Naive thymus-derived CD4-positive, alpha-beta T cell (primary cell): ENCODE measurements at regions not wholly inside any gene's neighbourhood (a gene's known extent, or its start where the extent isn't known, plus 50 kb on each side); places are given as distances from the start of the nearest gene placed in this dataset.
A peak's percentile ranks its signal among the peaks of the same experiment; 100 is the strongest.

Experiments used
- ATAC-seq: fragments of 150-1000 bp; cut with Tn5 transposase; 2 replicates; pipeline ENCODE4 v1.10.0; 2021; ENCODE audit warnings: mild to moderate bottlenecking, moderate library complexity
- CTCF ChIA-PET: fragments of 350-600 bp; sonication (Branson Sonifier 250); formaldehyde crosslinking; loops from one replicate; lab custom pipeline; 2021; ENCODE audit warnings: antibody characterized with exemption; lab: Charles Lee
- POLR2A ChIA-PET: fragments of 350-600 bp; sonication (Branson Sonifier 250); formaldehyde crosslinking; loops from one replicate; lab custom pipeline; 2021; ENCODE audit warnings: antibody characterized with exemption, inconsistent platforms; lab: Charles Lee
- DNase-seq, 9 donors: peaks; one replicate each; pipeline versions ENCODE4 v3.0.0 to v3.0.0-alpha.2; 2020 to 2022; ENCODE audit warnings: mixed read lengths in 1 of 9
- H3K27ac ChIP-seq: one replicate; pipeline ENCODE4 v1.7.0; 2013; ENCODE audit warnings: mild to moderate bottlenecking, low read depth, low read length, moderate library complexity
- H3K27me3 ChIP-seq, 2 donors: one replicate each; pipeline ENCODE4 v1.7.0; 2013; ENCODE audit warnings: low read length in 2 of 2, mild to moderate bottlenecking in 2 of 2, moderate library complexity in 2 of 2; ENCODE audit not compliant: control insufficient read depth in 2 of 2, insufficient read depth in 2 of 2
- H3K36me3 ChIP-seq, 3 experiments: 1 replicate in 2 of 3; 2 replicates in 1 of 3; pipeline ENCODE4 v1.7.0; 2013; ENCODE audit warnings: low read length in 3 of 3, mild to moderate bottlenecking in 3 of 3, moderate library complexity in 1 of 3; ENCODE audit not compliant: insufficient read depth in 3 of 3, control insufficient read depth in 2 of 3
- H3K4me1 ChIP-seq, 2 donors: one replicate each; pipeline ENCODE4 v1.7.0; 2013; ENCODE audit warnings: low read length in 2 of 2, mild to moderate bottlenecking in 2 of 2, moderate library complexity in 1 of 2; ENCODE audit not compliant: control insufficient read depth in 2 of 2, insufficient read depth in 2 of 2
- H3K4me3 ChIP-seq: 2 replicates; pipeline ENCODE4 v1.7.0; 2013; ENCODE audit warnings: mild to moderate bottlenecking, low read length
- H3K9me3 ChIP-seq, 3 experiments: 1 replicate in 2 of 3; 2 replicates in 1 of 3; pipeline ENCODE4 v1.7.0; 2013; ENCODE audit warnings: low read length in 3 of 3; ENCODE audit not compliant: control insufficient read depth in 2 of 3
- H3K27ac Mint-ChIP-seq, 9 donors: one replicate each; pipeline ENCODE4 v1.8.0; 2020 to 2022; ENCODE audit warnings: mixed read lengths in 9 of 9, mild to moderate bottlenecking in 8 of 9, moderate library complexity in 5 of 9, inconsistent platforms in 2 of 9
- H3K27me3 Mint-ChIP-seq, 5 donors: one replicate each; pipeline ENCODE4 v1.8.0; 2021 to 2022; ENCODE audit warnings: mixed read lengths in 5 of 5, mild to moderate bottlenecking in 1 of 5
- H3K36me3 Mint-ChIP-seq, 5 donors: one replicate each; pipeline ENCODE4 v1.8.0; 2020 to 2022; ENCODE audit warnings: mixed read lengths in 5 of 5, mild to moderate bottlenecking in 3 of 5, inconsistent platforms in 1 of 5
- H3K4me1 Mint-ChIP-seq, 7 donors: one replicate each; pipeline ENCODE4 v1.8.0; 2020 to 2022; ENCODE audit warnings: mixed read lengths in 7 of 7, mild to moderate bottlenecking in 3 of 7, inconsistent platforms in 1 of 7
- H3K4me3 Mint-ChIP-seq, 10 donors: one replicate each; pipeline ENCODE4 v1.8.0; 2020 to 2022; ENCODE audit warnings: mild to moderate bottlenecking in 10 of 10, mixed read lengths in 10 of 10, moderate library complexity in 6 of 10, inconsistent platforms in 2 of 10
- H3K9me3 Mint-ChIP-seq, 11 donors: one replicate each; pipeline ENCODE4 v1.8.0; 2020 to 2022; ENCODE audit warnings: mixed read lengths in 11 of 11, mild to moderate bottlenecking in 4 of 11, inconsistent platforms in 1 of 11, moderate library complexity in 1 of 11
- intact Hi-C, 2 donors: fragments of 100-400 bp; cut with micrococcal nuclease; formaldehyde crosslinking; loops; one replicate each; pipeline ENCODE4 v1.15.1; 2023

- ChIA-PET POLR2A (no interaction called here), CTCF (no interaction called here)
- no peak overlapping the region for H3K27ac Mint-ChIP-seq
- DNase-seq (no peak), ATAC-seq (no peak)
- Histone ChIP-seq H3K4me3 (no peak overlapping the region), H3K9me3 (no peaks in the 10 kb centered on the region), H3K27ac (no peak overlapping the region), H3K36me3 (no peaks in the 10 kb centered on the region), H3K4me1 (no peaks in the 10 kb centered on the region), H3K27me3 (no peaks in the 10 kb centered on the region)
- no peaks in the 10 kb centered on the region for H3K36me3 Mint-ChIP-seq
- peaks cover 0 to 17% (median 8%) of the 10 kb centered on the region in 11 donors for H3K9me3 Mint-ChIP-seq
- intact Hi-C loops: no loop called here
- peaks cover 0 to 13% (median 5%) of the 10 kb centered on the region in 5 donors for H3K27me3 Mint-ChIP-seq
- H3K4me1 Mint-ChIP-seq: no peaks in the 10 kb centered on the region
- H3K4me3 Mint-ChIP-seq: no peak overlapping the region
These were observed 502.8 kb downstream of the REEP3 start for GRCh38 chr10:64023926-64024470.

GRCh38 chr10:64033711-64034110 is 512.5 kb downstream of the REEP3 start:
- intact Hi-C loops: no loop called here
- CTCF ChIA-PET: interaction anchor here (0.7 to 1.4 kb wide), 2 partner anchors 9 to 1299 kb away, joined by 3 to 4 read pairs; no protein-coding TSS in a partner anchor

GRCh38 chr10:64036321-64036930 is 515.2 kb downstream of the REEP3 start:
- POLR2A ChIA-PET: no interaction called here
- Mint-ChIP-seq H3K27ac (no peak overlapping the region), H3K9me3 (no peaks in the 10 kb centered on the region), H3K27me3 (peaks cover 7 to 22% (median 14%) of the 10 kb centered on the region in 5 donors), H3K4me3 (no peak overlapping the region), H3K36me3 (no peaks in the 10 kb centered on the region), H3K4me1 (peaks cover 3 to 8% (median 6%) of the 10 kb centered on the region in 7 donors)
- CTCF ChIA-PET: no interaction called here
- ATAC-seq: no peak
- no peak overlapping the region for H3K4me3 ChIP-seq
- DNase-seq: no peak
- no peaks in the 10 kb centered on the region for H3K9me3 ChIP-seq
- no peaks in the 10 kb centered on the region for H3K36me3 ChIP-seq
- intact Hi-C loops: no loop called here
- H3K27ac ChIP-seq: no peak overlapping the region
- H3K4me1 ChIP-seq: peaks cover 0 to 4% of the 10 kb centered on the region in 2 donors
- no peaks in the 10 kb centered on the region for H3K27me3 ChIP-seq

More at GRCh38 chr10:64033711-64034110, 512.5 kb downstream of the REEP3 start:
- no peak for DNase-seq
- Histone ChIP-seq H3K4me3 (no peak overlapping the region), H3K4me1 (no peaks in the 10 kb centered on the region), H3K27ac (no peak overlapping the region), H3K27me3 (no peaks in the 10 kb centered on the region), H3K36me3 (no peaks in the 10 kb centered on the region), H3K9me3 (no peaks in the 10 kb centered on the region)
- Mint-ChIP-seq H3K36me3 (no peaks in the 10 kb centered on the region), H3K9me3 (no peaks in the 10 kb centered on the region), H3K4me3 (no peak overlapping the region), H3K27ac (no peak overlapping the region), H3K27me3 (peaks cover 0 to 22% (median 11%) of the 10 kb centered on the region in 5 donors), H3K4me1 (peaks cover 0 to 2% (median 0%) of the 10 kb centered on the region in 7 donors)
- POLR2A ChIA-PET: no interaction called here
- peak; percentile 57 for ATAC-seq

GRCh38 chr10:64037071-64037661 is 516.0 kb downstream of the REEP3 start:
- H3K36me3 Mint-ChIP-seq: no peaks in the 10 kb centered on the region
- intact Hi-C loops: no loop called here
- no peak overlapping the region for H3K4me3 Mint-ChIP-seq
- CTCF ChIA-PET: no interaction called here
- peaks cover 7 to 22% (median 14%) of the 10 kb centered on the region in 5 donors for H3K27me3 Mint-ChIP-seq
- H3K4me3 ChIP-seq: no peak overlapping the region
- H3K4me1 ChIP-seq: peaks cover 0 to 4% of the 10 kb centered on the region in 2 donors
- H3K27ac Mint-ChIP-seq: peak overlapping the region in 1 of 9 donors; percentile 31
- H3K9me3 Mint-ChIP-seq: no peaks in the 10 kb centered on the region
- no peak overlapping the region for H3K27ac ChIP-seq
- H3K9me3 ChIP-seq: no peaks in the 10 kb centered on the region
- no peaks in the 10 kb centered on the region for H3K27me3 ChIP-seq
- POLR2A ChIA-PET: no interaction called here
- DNase-seq (no peak), ATAC-seq (no peak)
- no peaks in the 10 kb centered on the region for H3K36me3 ChIP-seq
- H3K4me1 Mint-ChIP-seq: peaks cover 3 to 9% (median 7%) of the 10 kb centered on the region in 7 donors

- no peak overlapping the region for H3K27ac ChIP-seq
- no peaks in the 10 kb centered on the region for H3K9me3 Mint-ChIP-seq
- H3K36me3 Mint-ChIP-seq: no peaks in the 10 kb centered on the region
- DNase-seq: no peak
- H3K4me3 Mint-ChIP-seq: no peak overlapping the region
- peaks cover 7 to 22% (median 14%) of the 10 kb centered on the region in 5 donors for H3K27me3 Mint-ChIP-seq
- peaks cover 3 to 11% (median 9%) of the 10 kb centered on the region in 7 donors for H3K4me1 Mint-ChIP-seq
- H3K27ac Mint-ChIP-seq: no peak overlapping the region
- H3K27me3 ChIP-seq: no peaks in the 10 kb centered on the region
- H3K4me3 ChIP-seq: no peak overlapping the region
- intact Hi-C loops: no loop called here
- ChIA-PET POLR2A (no interaction called here), CTCF (no interaction called here)
- no peaks in the 10 kb centered on the region for H3K36me3 ChIP-seq
- no peaks in the 10 kb centered on the region for H3K9me3 ChIP-seq
- ATAC-seq: no peak
- H3K4me1 ChIP-seq: peaks cover 0 to 4% of the 10 kb centered on the region in 2 donors
These were observed 516.9 kb downstream of the REEP3 start for GRCh38 chr10:64038107-64038506.

GRCh38 chr10:64039198-64039597 is 518.0 kb downstream of the REEP3 start:
- peaks cover 0 to 4% of the 10 kb centered on the region in 2 donors for H3K4me1 ChIP-seq
- H3K4me1 Mint-ChIP-seq: peaks cover 3 to 11% (median 9%) of the 10 kb centered on the region in 7 donors
- H3K27ac ChIP-seq: no peak overlapping the region
- H3K27me3 ChIP-seq: no peaks in the 10 kb centered on the region
- H3K36me3 Mint-ChIP-seq: no peaks in the 10 kb centered on the region
- no peak overlapping the region for H3K27ac Mint-ChIP-seq
- no peaks in the 10 kb centered on the region for H3K9me3 Mint-ChIP-seq
- H3K27me3 Mint-ChIP-seq: peaks cover 7 to 19% (median 12%) of the 10 kb centered on the region in 5 donors
- DNase-seq (no peak), ATAC-seq (no peak)
- no peak overlapping the region for H3K4me3 Mint-ChIP-seq
- intact Hi-C loops: no loop called here
- ChIA-PET CTCF (no interaction called here), POLR2A (no interaction called here)
- H3K9me3 ChIP-seq: no peaks in the 10 kb centered on the region
- no peak overlapping the region for H3K4me3 ChIP-seq
- H3K36me3 ChIP-seq: no peaks in the 10 kb centered on the region
